Activated CD8-positive, alpha-beta memory T cell treated with anti-CD3 and anti-CD28 coated beads, Interleukin-2, amount 10 ng/mL, durations not matched to agents 7 days and 5 days (primary cell): ENCODE measurements at regions not wholly inside any gene's neighbourhood (a gene's known extent, or its start where the extent isn't known, plus 50 kb on each side); places are given as distances from the start of the nearest gene placed in this dataset.
"Not testable (repeated sequence)": the region's sequence is repeated elsewhere in the genome, so short reads cannot be mapped to it uniquely, and the experiment has no call there.

ENCODE experiments used
- ATAC-seq: fragments of 150-1000 bp; cut with Tn5 transposase; one replicate; pipeline ENCODE4 v1.10.0; 2021; ENCODE audit warnings: moderate library complexity
- CTCF ChIA-PET: fragments of 350-600 bp; sonication (Branson Sonifier 250); formaldehyde crosslinking; loops from one replicate; lab custom pipeline; 2021; ENCODE audit warnings: antibody characterized with exemption; lab: Charles Lee
- DNase-seq: peaks from one replicate; pipeline ENCODE4 v3.0.0-alpha.2; 2020
- H3K27ac Mint-ChIP-seq: one replicate; pipeline ENCODE4 v1.8.0; 2021; ENCODE audit warnings: mild to moderate bottlenecking, mixed read lengths
- H3K27me3 Mint-ChIP-seq: one replicate; pipeline ENCODE4 v1.8.0; 2021; ENCODE audit warnings: mixed read lengths
- H3K36me3 Mint-ChIP-seq: one replicate; pipeline ENCODE4 v1.8.0; 2021; ENCODE audit warnings: mild to moderate bottlenecking, mixed read lengths
- H3K4me1 Mint-ChIP-seq: one replicate; pipeline ENCODE4 v1.8.0; 2021; ENCODE audit warnings: mixed read lengths
- H3K4me3 Mint-ChIP-seq: one replicate; pipeline ENCODE4 v1.8.0; 2021; ENCODE audit warnings: mild to moderate bottlenecking, moderate library complexity, mixed read lengths
- H3K9me3 Mint-ChIP-seq: one replicate; pipeline ENCODE4 v1.8.0; 2022; ENCODE audit warnings: low read depth, mixed read lengths

GRCh38 chr5:2151301-2151888 is 268.7 kb upstream of the IRX4 start:
- ATAC-seq, H3K4me1 Mint-ChIP-seq, H3K36me3 Mint-ChIP-seq, H3K4me3 Mint-ChIP-seq, H3K27ac Mint-ChIP-seq, H3K9me3 Mint-ChIP-seq, H3K27me3 Mint-ChIP-seq, DNase-seq: not testable (repeated sequence)
- CTCF ChIA-PET: interaction anchor here (1.4 kb wide), 1 partner anchor 20 kb away, joined by 3 read pairs; no protein-coding TSS in a partner anchor

GRCh38 chr5:2149195-2149539 is 266.4 kb upstream of the IRX4 start:
- CTCF ChIA-PET: no interaction called here
- H3K27ac Mint-ChIP-seq: no peak overlapping the region
- no peaks in the 10 kb centered on the region for H3K36me3 Mint-ChIP-seq
- no peaks in the 10 kb centered on the region for H3K9me3 Mint-ChIP-seq
- no peak overlapping the region for H3K4me3 Mint-ChIP-seq
- ATAC-seq (no peak), DNase-seq (no peak)
- peaks cover 5% of the 10 kb centered on the region for H3K27me3 Mint-ChIP-seq
- peaks cover 6% of the 10 kb centered on the region for H3K4me1 Mint-ChIP-seq

- Mint-ChIP-seq H3K9me3 (no peaks in the 10 kb centered on the region), H3K27me3 (peaks cover 5% of the 10 kb centered on the region), H3K4me1 (peaks cover 6% of the 10 kb centered on the region), H3K27ac (no peak overlapping the region), H3K4me3 (no peak overlapping the region), H3K36me3 (no peaks in the 10 kb centered on the region)
- CTCF ChIA-PET: no interaction called here
- DNase-seq (no peak), ATAC-seq (no peak)
Observed at GRCh38 chr5:2148312-2149194, 265.8 kb upstream of the IRX4 start.

- H3K27me3 Mint-ChIP-seq: peaks cover 5% of the 10 kb centered on the region
- CTCF ChIA-PET: no interaction called here
- H3K27ac Mint-ChIP-seq: no peak overlapping the region
- no peak overlapping the region for H3K4me3 Mint-ChIP-seq
- H3K4me1 Mint-ChIP-seq: peaks cover 6% of the 10 kb centered on the region
- H3K9me3 Mint-ChIP-seq: no peaks in the 10 kb centered on the region
- no peaks in the 10 kb centered on the region for H3K36me3 Mint-ChIP-seq
- ATAC-seq (no peak), DNase-seq (no peak)
Observed at GRCh38 chr5:2147504-2148311, 265.0 kb upstream of the IRX4 start.

- no peak overlapping the region for H3K27ac Mint-ChIP-seq
- H3K9me3 Mint-ChIP-seq: no peaks in the 10 kb centered on the region
- no peaks in the 10 kb centered on the region for H3K36me3 Mint-ChIP-seq
- CTCF ChIA-PET: no interaction called here
- peaks cover under 1% of the 10 kb centered on the region for H3K27me3 Mint-ChIP-seq
- H3K4me3 Mint-ChIP-seq: no peak overlapping the region
- H3K4me1 Mint-ChIP-seq: peaks cover under 1% of the 10 kb centered on the region
- ATAC-seq (no peak), DNase-seq (no peak)
Observed at GRCh38 chr5:2143646-2144353, 261.1 kb upstream of the IRX4 start.

- H3K4me1 Mint-ChIP-seq: no peaks in the 10 kb centered on the region
- CTCF ChIA-PET: no interaction called here
- H3K9me3 Mint-ChIP-seq: no peaks in the 10 kb centered on the region
- H3K36me3 Mint-ChIP-seq: no peaks in the 10 kb centered on the region
- no peak overlapping the region for H3K4me3 Mint-ChIP-seq
- no peak for DNase-seq
- H3K27ac Mint-ChIP-seq: no peak overlapping the region
- H3K27me3 Mint-ChIP-seq: no peaks in the 10 kb centered on the region
- ATAC-seq: no peak
Observed at GRCh38 chr5:2143088-2143487, 260.4 kb upstream of the IRX4 start.

GRCh38 chr5:2142456-2142954 is 259.8 kb upstream of the IRX4 start:
- DNase-seq (no peak), ATAC-seq (no peak)
- H3K9me3 Mint-ChIP-seq: no peaks in the 10 kb centered on the region
- CTCF ChIA-PET: no interaction called here
- no peaks in the 10 kb centered on the region for H3K27me3 Mint-ChIP-seq
- no peak overlapping the region for H3K27ac Mint-ChIP-seq
- no peaks in the 10 kb centered on the region for H3K4me1 Mint-ChIP-seq
- H3K4me3 Mint-ChIP-seq: no peak overlapping the region
- H3K36me3 Mint-ChIP-seq: no peaks in the 10 kb centered on the region

GRCh38 chr5:2141254-2142000 is 258.7 kb upstream of the IRX4 start:
- no peak for ATAC-seq
- CTCF ChIA-PET: no interaction called here
- H3K4me1 Mint-ChIP-seq: no peaks in the 10 kb centered on the region
- H3K9me3 Mint-ChIP-seq: peaks cover 4% of the 10 kb centered on the region
- DNase-seq: no peak
- no peak overlapping the region for H3K27ac Mint-ChIP-seq
- H3K27me3 Mint-ChIP-seq: no peaks in the 10 kb centered on the region
- H3K4me3 Mint-ChIP-seq: no peak overlapping the region
- no peaks in the 10 kb centered on the region for H3K36me3 Mint-ChIP-seq

- Mint-ChIP-seq H3K9me3 (peaks cover 6% of the 10 kb centered on the region), H3K4me1 (no peaks in the 10 kb centered on the region), H3K27me3 (no peaks in the 10 kb centered on the region), H3K27ac (no peak overlapping the region), H3K4me3 (no peak overlapping the region), H3K36me3 (no peaks in the 10 kb centered on the region)
- CTCF ChIA-PET: no interaction called here
- no peak for ATAC-seq
- DNase-seq: no peak
Observed at GRCh38 chr5:2140501-2141175, 257.9 kb upstream of the IRX4 start.

GRCh38 chr5:2139478-2139877 is 256.8 kb upstream of the IRX4 start:
- no peak for DNase-seq
- H3K4me1 Mint-ChIP-seq: no peaks in the 10 kb centered on the region
- no peak overlapping the region for H3K27ac Mint-ChIP-seq

GRCh38 chr5:2138896-2139295 is 256.2 kb upstream of the IRX4 start:
- H3K4me1 Mint-ChIP-seq: no peaks in the 10 kb centered on the region
- H3K4me3 Mint-ChIP-seq: no peak overlapping the region
- no peak for ATAC-seq
- CTCF ChIA-PET: no interaction called here
- no peak overlapping the region for H3K27ac Mint-ChIP-seq
- DNase-seq: no peak
- no peaks in the 10 kb centered on the region for H3K36me3 Mint-ChIP-seq
- H3K9me3 Mint-ChIP-seq: peaks cover 6% of the 10 kb centered on the region
- H3K27me3 Mint-ChIP-seq: no peaks in the 10 kb centered on the region

More at GRCh38 chr5:2139478-2139877, 256.8 kb upstream of the IRX4 start:
- Mint-ChIP-seq H3K36me3 (no peaks in the 10 kb centered on the region), H3K9me3 (peaks cover 6% of the 10 kb centered on the region), H3K4me3 (no peak overlapping the region), H3K27me3 (no peaks in the 10 kb centered on the region)
- CTCF ChIA-PET: no interaction called here
- ATAC-seq: no peak

- DNase-seq (no peak), ATAC-seq (no peak)
- CTCF ChIA-PET: no interaction called here
- H3K4me1 Mint-ChIP-seq: no peaks in the 10 kb centered on the region
- no peak overlapping the region for H3K4me3 Mint-ChIP-seq
- peaks cover 6% of the 10 kb centered on the region for H3K9me3 Mint-ChIP-seq
- H3K27ac Mint-ChIP-seq: no peak overlapping the region
- no peaks in the 10 kb centered on the region for H3K36me3 Mint-ChIP-seq
- no peaks in the 10 kb centered on the region for H3K27me3 Mint-ChIP-seq
Observed at GRCh38 chr5:2137444-2138050, 254.8 kb upstream of the IRX4 start.
